ENCODE measurements at regions not wholly inside any gene's neighbourhood (a gene's known extent, or its start where the extent isn't known, plus 50 kb on each side); places are given as distances from the start of the nearest gene placed in this dataset.

GRCh38 chr20:53891306-53891894, 179.0 kb downstream of the BCAS1 start:
- no peak for TF ChIP-seq GATA3 (IDR thresholded peaks at IDR 0.05; ENCODE audit: low read depth, low read length)

GRCh38 chr20:53890443-53891305, 179.7 kb downstream of the BCAS1 start:
- TF ChIP-seq GATA3 (IDR thresholded peaks at IDR 0.05; ENCODE audit: low read depth, low read length) (no peak), GATA2 (IDR thresholded peaks at IDR 0.05; ENCODE audit: low read depth, low read length) (no peak)

- TF ChIP-seq GATA3 (IDR thresholded peaks at IDR 0.05; ENCODE audit: low read depth, low read length) (no peak), GATA2 (IDR thresholded peaks at IDR 0.05; ENCODE audit: low read depth, low read length) (no peak)
Observed at GRCh38 chr20:53889411-53890148, 180.8 kb downstream of the BCAS1 start.

GRCh38 chr20:53888951-53889350, 181.4 kb downstream of the BCAS1 start:
- TF ChIP-seq GATA3 (IDR thresholded peaks at IDR 0.05; ENCODE audit: low read depth, low read length): no peak
- no peak for TF ChIP-seq GATA2 (IDR thresholded peaks at IDR 0.05; ENCODE audit: low read depth, low read length)

GRCh38 chr20:53888510-53888909, 181.9 kb downstream of the BCAS1 start:
- TF ChIP-seq GATA2 (IDR thresholded peaks at IDR 0.05; ENCODE audit: low read depth, low read length) (no peak), GATA3 (IDR thresholded peaks at IDR 0.05; ENCODE audit: low read depth, low read length) (no peak)

GRCh38 chr20:53887973-53888372, 182.4 kb downstream of the BCAS1 start:
- TF ChIP-seq GATA3 (IDR thresholded peaks at IDR 0.05; ENCODE audit: low read depth, low read length): no peak
- TF ChIP-seq GATA2 (IDR thresholded peaks at IDR 0.05; ENCODE audit: low read depth, low read length): no peak

- no peak for TF ChIP-seq GATA2 (IDR thresholded peaks at IDR 0.05; ENCODE audit: low read depth, low read length)
Observed at GRCh38 chr20:53884859-53885541, 185.4 kb downstream of the BCAS1 start.

GRCh38 chr20:53883098-53883911, 187.1 kb downstream of the BCAS1 start:
- TF ChIP-seq GATA3 (IDR thresholded peaks at IDR 0.05; ENCODE audit: low read depth, low read length): no peak
- TF ChIP-seq GATA2 (IDR thresholded peaks at IDR 0.05; ENCODE audit: low read depth, low read length): no peak

GRCh38 chr20:53881362-53881761, 189.0 kb downstream of the BCAS1 start:
- TF ChIP-seq GATA2 (IDR thresholded peaks at IDR 0.05; ENCODE audit: low read depth, low read length) (no peak), GATA3 (IDR thresholded peaks at IDR 0.05; ENCODE audit: low read depth, low read length) (no peak)

GRCh38 chr20:53880108-53880641, 190.2 kb downstream of the BCAS1 start:
- TF ChIP-seq GATA2 (IDR thresholded peaks at IDR 0.05; ENCODE audit: low read depth, low read length) (no peak), GATA3 (IDR thresholded peaks at IDR 0.05; ENCODE audit: low read depth, low read length) (no peak)

- TF ChIP-seq GATA3 (IDR thresholded peaks at IDR 0.05; ENCODE audit: low read depth, low read length) (no peak), GATA2 (IDR thresholded peaks at IDR 0.05; ENCODE audit: low read depth, low read length) (no peak)
Observed at GRCh38 chr20:53879048-53879684, 191.2 kb downstream of the BCAS1 start.

- TF ChIP-seq GATA3 (IDR thresholded peaks at IDR 0.05; ENCODE audit: low read depth, low read length) (no peak), GATA2 (IDR thresholded peaks at IDR 0.05; ENCODE audit: low read depth, low read length) (no peak)
Observed at GRCh38 chr20:53878262-53879047, 191.9 kb downstream of the BCAS1 start.
